ENCODE measurements at regions not wholly inside any gene's neighbourhood (a gene's known extent, or its start where the extent isn't known, plus 50 kb on each side); places are given as distances from the start of the nearest gene placed in this dataset.

- DNase-seq, result no peak
Measured at GRCh38 chr13:99860745-99861144, 110.8 kb downstream of the ZIC5 start.

DNA sequence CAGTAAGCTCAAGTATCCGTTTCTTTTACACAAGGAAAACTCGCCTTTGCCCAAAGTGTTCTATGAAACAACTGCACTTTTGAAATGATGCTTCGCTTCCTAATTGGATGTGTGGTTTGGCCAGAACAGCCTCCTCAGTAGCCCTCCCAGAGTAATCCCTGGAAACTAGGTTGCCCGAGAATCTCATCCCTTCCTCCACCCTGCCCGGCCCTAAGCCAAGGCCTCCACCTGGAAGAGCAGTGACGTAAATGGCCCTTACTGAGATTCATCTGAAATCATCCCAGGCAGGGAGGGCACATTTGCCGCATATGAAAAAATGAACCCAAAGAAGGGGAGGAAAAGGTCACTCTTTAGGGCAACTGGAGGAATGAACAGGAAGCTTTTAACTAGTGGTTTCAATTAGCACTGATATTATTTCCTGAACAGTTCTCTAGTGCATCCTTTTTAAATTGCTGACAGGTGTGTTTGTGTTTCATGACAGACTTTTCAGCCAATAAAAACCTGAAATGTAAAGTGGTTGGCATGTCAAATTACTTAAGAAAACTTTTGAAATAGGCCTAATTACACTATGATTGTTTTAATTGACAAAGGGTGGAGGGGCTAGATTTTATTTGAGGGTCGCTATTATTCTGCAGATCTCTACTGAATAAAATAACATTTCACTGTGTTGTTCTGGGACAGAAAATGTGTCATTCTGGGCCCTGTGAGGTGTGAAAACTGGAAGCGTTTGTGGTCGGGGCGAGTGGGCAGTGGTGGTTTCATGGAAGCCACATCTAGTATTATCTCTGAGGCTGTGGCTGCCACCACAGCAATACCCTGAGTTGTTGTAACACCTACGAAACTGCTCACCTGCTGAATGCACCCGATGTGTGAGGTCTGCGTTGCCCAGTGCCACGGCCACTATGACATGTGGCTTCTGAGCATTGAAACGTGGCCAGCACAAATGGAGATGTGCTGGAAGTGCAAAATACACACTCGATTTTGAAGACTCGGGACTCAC, 112.1 kb downstream of the ZIC5 start:
- DNase-seq, result no peak

DNA sequence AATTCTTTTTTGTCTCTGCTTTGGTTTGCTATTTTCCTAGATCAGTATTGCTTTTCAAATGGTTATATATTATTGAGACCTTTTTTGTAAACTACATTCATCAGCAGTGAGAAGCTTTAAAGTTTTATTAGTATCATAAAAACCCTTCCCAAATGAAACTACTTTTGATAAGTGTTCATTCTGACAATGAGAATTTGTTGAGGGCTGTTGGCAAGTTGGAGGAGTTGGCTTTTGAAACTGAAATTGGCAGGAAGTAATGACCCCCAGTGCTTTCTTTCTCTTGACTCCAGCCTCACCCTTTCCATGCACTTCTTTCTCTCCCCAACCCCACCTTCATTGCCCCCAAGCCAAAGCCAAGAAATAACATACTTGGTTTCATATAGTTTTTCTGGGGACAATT, 113.8 kb downstream of the ZIC5 start:
- DNase-seq, result no peak

DNA sequence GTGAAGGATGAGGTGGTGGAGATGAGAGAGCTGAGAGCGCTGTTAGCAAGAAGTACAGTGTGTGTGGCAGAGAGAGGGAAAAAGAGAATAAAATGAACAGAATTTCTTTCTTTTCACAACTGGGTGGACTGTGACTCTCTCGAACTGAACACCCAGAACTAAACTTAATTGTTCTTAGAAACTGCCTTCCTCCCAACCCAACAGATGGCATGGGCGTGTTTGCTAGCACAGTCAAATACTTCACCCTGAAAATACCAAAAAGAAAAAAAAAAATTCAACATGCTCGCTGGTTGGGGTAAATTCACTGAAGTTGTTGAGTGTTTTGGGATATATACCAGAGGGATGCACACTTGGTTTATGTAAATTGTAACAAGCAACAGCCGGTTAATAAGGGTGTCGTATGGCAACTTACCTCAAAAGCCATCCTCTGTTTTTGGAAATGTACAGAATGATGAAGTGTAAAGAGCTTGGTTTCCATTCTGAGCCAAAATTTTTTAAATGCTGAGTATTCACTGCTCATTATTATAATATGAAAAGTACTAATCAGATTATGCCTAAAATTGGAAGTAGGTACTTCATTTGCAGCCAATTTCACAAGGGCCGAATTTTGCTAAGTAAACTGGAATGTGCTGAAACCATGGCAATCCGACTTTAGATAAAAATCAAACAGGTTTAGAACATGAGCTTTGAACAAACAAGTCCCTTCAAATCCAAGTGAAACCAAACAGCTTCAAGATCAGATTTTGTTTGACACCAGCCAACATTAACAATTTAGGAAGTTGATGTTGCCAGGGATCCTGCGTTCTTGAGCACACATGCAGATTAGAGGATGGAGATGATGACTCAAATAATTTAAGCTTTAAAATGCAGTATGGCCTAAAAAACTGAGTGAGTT, 115.8 kb downstream of the ZIC5 start:
- DNase-seq, result no peak

GRCh38 chr13:99854366-99854765, 117.2 kb downstream of the ZIC5 start:
- no peak for DNase-seq

- DNase-seq, result no peak
Measured at GRCh38 chr13:99847318-99847750, 124.2 kb downstream of the ZIC5 start.

GRCh38 chr13:99845161-99845874, 126.2 kb downstream of the ZIC5 start:
- no peak for DNase-seq

GRCh38 chr13:99844421-99844820, 127.1 kb downstream of the ZIC5 start:
- DNase-seq, result no peak

DNA sequence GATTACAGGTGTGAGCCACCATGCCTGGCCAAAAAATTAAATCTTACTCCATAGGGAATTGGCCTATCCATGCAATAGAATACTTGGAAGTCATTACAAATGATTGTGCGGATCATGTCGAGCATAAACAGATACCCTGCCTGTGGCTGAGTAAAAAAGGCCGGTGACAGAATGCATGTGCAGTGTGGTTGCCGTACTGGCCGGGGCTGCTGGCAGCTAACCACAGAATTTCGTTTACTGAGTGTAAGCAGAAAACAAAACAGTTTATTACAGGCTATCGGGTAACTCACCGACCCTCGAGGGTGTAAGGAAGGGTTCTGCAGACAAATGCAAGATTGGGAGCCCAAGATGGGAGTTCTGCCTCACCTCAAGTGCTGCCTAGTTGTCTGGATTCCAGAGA, 127.7 kb downstream of the ZIC5 start:
- no peak for DNase-seq

GRCh38 chr13:99842405-99842804, 129.2 kb downstream of the ZIC5 start:
- DNase-seq, result no peak

DNA sequence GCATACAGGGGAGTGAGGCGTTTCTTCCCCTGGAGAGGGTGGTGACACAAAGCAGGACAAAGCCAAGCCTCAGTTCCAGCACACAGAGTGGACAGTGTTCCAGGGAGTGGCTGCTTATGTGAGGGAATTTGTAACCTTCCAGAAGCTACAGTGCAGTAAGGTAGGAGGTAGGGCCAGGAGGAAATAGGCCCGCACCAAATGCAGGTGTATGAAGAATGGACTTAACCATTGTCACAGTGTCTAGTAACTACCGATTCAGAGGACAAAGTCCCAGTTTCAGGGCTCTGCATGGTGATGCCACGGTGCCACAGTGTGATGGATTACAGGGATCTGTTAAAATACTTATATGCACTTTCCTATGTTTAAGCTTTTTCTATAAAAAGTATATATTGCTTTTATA, 135.3 kb downstream of the ZIC5 start:
- DNase-seq, result no peak

DNA sequence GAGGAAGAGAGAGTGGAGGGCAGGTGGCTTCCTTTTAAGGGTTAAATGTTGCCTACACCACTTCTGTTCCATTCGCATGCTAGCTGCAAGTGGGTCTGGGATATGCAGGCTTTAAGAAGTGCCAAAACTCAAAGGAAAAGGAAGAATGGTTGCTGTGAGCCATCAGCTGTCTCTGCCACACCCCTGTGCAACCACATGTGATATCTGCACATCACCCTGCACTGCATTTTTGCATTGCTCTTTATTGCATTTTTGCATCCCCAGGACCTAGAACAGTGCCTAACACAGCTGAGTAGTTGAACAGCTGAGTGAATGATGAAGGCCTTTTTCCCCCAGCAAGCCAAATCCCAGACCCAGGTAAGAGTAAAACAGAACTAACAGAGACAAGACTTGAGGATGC, 136.1 kb downstream of the ZIC5 start:
- no peak for DNase-seq

- no peak for DNase-seq
Measured at GRCh38 chr13:99834246-99834645, 137.3 kb downstream of the ZIC5 start.

- no peak for DNase-seq
Measured at GRCh38 chr13:99832347-99832746, 139.2 kb downstream of the ZIC5 start.

- no peak for DNase-seq
Measured at GRCh38 chr13:99830931-99831330, 140.6 kb downstream of the ZIC5 start.

GRCh38 chr13:99829593-99830239, 141.9 kb downstream of the ZIC5 start:
- no peak for DNase-seq

DNA sequence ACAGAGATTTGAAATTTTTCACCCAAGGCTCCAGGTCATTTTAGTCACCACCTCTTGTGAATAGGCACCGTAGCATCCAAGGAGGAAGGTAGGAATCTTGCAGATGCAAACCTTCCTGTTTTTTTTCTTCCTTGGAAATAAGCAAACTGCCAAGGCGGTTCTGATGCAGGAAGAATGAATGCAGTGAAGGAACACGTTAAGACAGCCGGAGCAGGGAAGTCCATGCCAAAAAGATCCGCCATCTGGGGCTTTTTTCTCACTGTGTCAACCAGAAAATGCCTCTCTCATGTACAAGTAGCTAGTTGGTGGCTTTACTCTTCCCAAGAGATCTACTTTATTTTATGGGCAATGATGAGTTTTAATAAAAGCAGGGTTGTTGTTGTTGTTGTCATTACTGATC, 142.4 kb downstream of the ZIC5 start:
- DNase-seq, result no peak

GRCh38 chr13:99828735-99829134, 142.8 kb downstream of the ZIC5 start:
- no peak for DNase-seq

- DNase-seq, result no peak
Measured at GRCh38 chr13:99828123-99828522, 143.4 kb downstream of the ZIC5 start.

DNA sequence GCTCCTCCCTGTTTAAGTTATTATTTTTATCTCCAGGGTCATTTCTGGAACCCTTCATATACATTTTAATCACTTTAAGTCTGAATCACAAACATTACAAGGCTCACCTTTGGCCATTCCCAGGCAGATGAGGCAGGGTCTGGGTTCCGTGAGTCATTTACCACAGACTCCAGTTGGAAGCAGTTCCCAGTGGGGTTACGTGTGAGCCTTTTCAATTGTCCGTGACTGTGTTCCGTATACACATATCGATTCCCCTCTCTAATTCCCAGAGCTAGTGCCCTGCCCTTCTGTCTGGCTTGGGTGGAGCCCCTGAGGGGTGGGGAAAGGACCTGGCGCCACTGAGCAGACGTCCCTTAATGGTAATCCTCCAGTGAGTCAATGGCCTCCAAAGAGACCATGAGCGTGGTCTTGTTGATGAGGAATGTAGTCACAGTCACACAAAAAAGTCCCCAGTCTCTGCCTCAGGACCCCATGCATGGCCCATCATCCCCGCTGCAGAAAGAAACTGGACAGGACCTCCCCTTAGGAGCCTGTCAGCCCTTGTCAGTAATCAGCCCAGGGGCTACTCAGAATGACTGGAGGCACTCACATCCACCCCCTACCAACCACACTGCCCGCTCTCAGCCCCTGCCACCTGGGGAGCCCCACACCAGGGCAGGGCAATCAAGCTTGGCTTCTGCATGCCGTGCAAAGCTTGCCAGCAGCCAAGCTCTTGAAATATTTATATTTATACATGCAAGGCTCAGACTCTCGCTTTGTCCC, 144.4 kb downstream of the ZIC5 start:
- no peak for DNase-seq

DNA sequence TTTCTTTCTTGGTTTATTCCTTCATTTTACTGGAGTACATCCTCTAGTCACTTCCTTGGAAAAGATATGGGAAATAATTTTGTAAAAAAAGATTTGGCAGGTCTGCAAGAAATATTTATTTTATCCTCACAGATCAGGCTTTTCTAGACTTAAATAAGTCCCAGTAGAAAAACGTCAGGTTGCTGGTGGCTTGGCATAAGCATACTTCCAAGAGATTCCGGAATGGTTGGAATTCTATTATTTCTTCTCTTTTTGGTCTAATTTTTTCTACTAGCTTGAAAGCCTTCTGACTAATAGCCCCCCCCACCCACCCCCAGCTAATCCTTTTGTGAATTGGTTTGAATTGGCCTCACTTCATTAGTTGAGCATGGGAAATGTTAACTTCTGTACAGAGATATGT, 147.6 kb downstream of the ZIC5 start:
- no peak for DNase-seq
